Panc1 (cell line): ENCODE measurements at regions not wholly inside any gene's neighbourhood (a gene's known extent, or its start where the extent isn't known, plus 50 kb on each side); places are given as distances from the start of the nearest gene placed in this dataset.

Source experiments
- ATAC-seq: fragments of 200-7000 bp; cut with Tn5 transposase; 2 replicates; pipeline ENCODE4 v1.9.1; 2020; ENCODE audit warnings: mild to moderate bottlenecking, moderate library complexity
- BruUV-seq: library from RNA; stranded (reverse); fragments of 400-500 nt; replicated peaks from 2 replicates; lab custom pipeline; 2021; lab: Mats Ljungman, UMichigan
- CTCF ChIA-PET: fragments of 300-600 bp; sonication (Branson Sonifier 250); formaldehyde crosslinking; loops from one replicate; lab custom pipeline; 2022; ENCODE audit warnings: antibody characterized with exemption; lab: Charles Lee
- POLR2A ChIA-PET: fragments of 300-600 bp; sonication (Branson Sonifier 250); formaldehyde crosslinking; loops from one replicate; lab custom pipeline; 2022; ENCODE audit warnings: antibody characterized with exemption; lab: Charles Lee
- DNase-seq: peaks from one replicate; pipeline ENCODE4 v3.0.0-alpha.2; 2010; ENCODE audit warnings: low read depth, low spot score
- H3K27ac ChIP-seq: 2 replicates; pipeline ENCODE4 v1.5.1; 2011; ENCODE audit warnings: mild to moderate bottlenecking, low read length, inconsistent platforms
- H3K27me3 ChIP-seq: fragments of 200-500 bp; sonication (Bioruptor generic); 2 replicates; pipeline ENCODE4 v1.6.0; 2014; ENCODE audit warnings: low read length, inconsistent platforms; ENCODE audit not compliant: control insufficient read depth, insufficient read depth
- H3K36me3 ChIP-seq: fragments of 200-500 bp; sonication (Bioruptor generic); 2 replicates; pipeline ENCODE4 v1.5.1; 2014; ENCODE audit warnings: inconsistent platforms, mild to moderate bottlenecking, low read length, moderate library complexity; ENCODE audit not compliant: control insufficient read depth, insufficient read depth
- H3K4me1 ChIP-seq: 2 replicates; pipeline ENCODE4 v1.5.1; 2011; ENCODE audit warnings: inconsistent platforms, mild to moderate bottlenecking, low read length, moderate library complexity; ENCODE audit not compliant: control insufficient read depth, insufficient read depth
- H3K4me3 ChIP-seq, 2 experiments: 2 replicates each; pipeline ENCODE4 v1.5.1; 2011 to 2012; ENCODE audit warnings: low read depth in 2 of 2, low read length in 2 of 2, mild to moderate bottlenecking in 2 of 2, inconsistent platforms in 1 of 2, moderate library complexity in 1 of 2
- H3K9me3 ChIP-seq: fragments of 200-500 bp; sonication (Bioruptor generic); 2 replicates; pipeline ENCODE4 v1.5.1; 2014; ENCODE audit warnings: low read depth, mild to moderate bottlenecking, inconsistent platforms, low read length, moderate library complexity; ENCODE audit not compliant: control insufficient read depth, insufficient read depth
- POLR2AphosphoS5 ChIP-seq: IDR thresholded peaks from 2 replicates; pipeline ENCODE4 v1.6.1; 2012; ENCODE audit warnings: mild to moderate bottlenecking, low read depth, low read length, moderate library complexity
- SIN3A ChIP-seq: IDR thresholded peaks from 2 replicates; pipeline ENCODE4 v1.6.1; 2012; ENCODE audit warnings: low read depth, mild to moderate bottlenecking, low read length, moderate library complexity, borderline replicate concordance; ENCODE audit not compliant: insufficient read depth
- TCF7L2 ChIP-seq: IDR thresholded peaks from 2 replicates; pipeline ENCODE4 v1.6.1; 2011; ENCODE audit warnings: mild to moderate bottlenecking, low read depth, low read length, inconsistent platforms
- in situ Hi-C: cut with HindIII; loops from 2 replicates; pipeline ENCODE4 v1.10.0; 2016; ENCODE audit warnings: low sequenced_read_pairs, low pct_unique_long_range_greater_than_20kb
- intact Hi-C: fragments of 100-400 bp; cut with micrococcal nuclease; formaldehyde crosslinking; loops from one replicate; pipeline ENCODE4 v1.10.0; 2022; ENCODE audit not compliant: unreplicated experiment
- TF ChIP-seq, protein P1 (sequence below), 2 experiments: IDR thresholded peaks; 2 replicates each; pipeline ENCODE4 v1.6.1; 2011 to 2012; ENCODE audit warnings: low read depth in 2 of 2, control low read depth in 1 of 2, low read length in 1 of 2, mild to moderate bottlenecking in 1 of 2, moderate library complexity in 1 of 2; ENCODE audit not compliant: insufficient read depth in 1 of 2
- TF ChIP-seq, protein P2 (sequence below): fragments of 450-650 bp; IDR thresholded peaks from 2 replicates; pipeline ENCODE4 v1.5.1; 2017; ENCODE audit warnings: mild to moderate bottlenecking

DNA sequence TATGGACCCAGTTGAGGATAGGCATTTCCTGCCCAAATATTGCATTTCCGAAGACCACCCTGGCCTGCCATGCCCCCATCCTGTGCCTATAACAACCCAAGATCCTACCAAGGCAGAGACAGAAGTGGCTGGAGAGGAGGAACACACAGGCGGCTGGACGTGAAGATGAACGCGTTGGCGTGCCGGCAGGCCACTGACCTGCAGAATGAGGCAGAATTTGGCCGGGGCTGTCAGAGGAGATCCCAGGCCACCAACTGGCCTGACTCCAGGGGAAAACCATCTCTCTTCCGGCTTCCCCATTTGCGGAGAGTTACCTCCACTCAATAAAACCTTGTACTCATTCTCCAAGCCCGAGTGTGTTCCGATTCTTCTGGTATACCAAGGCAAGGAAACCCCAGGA, 1507.5 kb downstream of the EFNA5 start:
- ChIA-PET POLR2A (no interaction called here), CTCF (no interaction called here)
- TF ChIP-seq SIN3A (no peak), POLR2AphosphoS5 (no peak), TCF7L2 (no peak)
- TF ChIP-seq, protein P1, sequence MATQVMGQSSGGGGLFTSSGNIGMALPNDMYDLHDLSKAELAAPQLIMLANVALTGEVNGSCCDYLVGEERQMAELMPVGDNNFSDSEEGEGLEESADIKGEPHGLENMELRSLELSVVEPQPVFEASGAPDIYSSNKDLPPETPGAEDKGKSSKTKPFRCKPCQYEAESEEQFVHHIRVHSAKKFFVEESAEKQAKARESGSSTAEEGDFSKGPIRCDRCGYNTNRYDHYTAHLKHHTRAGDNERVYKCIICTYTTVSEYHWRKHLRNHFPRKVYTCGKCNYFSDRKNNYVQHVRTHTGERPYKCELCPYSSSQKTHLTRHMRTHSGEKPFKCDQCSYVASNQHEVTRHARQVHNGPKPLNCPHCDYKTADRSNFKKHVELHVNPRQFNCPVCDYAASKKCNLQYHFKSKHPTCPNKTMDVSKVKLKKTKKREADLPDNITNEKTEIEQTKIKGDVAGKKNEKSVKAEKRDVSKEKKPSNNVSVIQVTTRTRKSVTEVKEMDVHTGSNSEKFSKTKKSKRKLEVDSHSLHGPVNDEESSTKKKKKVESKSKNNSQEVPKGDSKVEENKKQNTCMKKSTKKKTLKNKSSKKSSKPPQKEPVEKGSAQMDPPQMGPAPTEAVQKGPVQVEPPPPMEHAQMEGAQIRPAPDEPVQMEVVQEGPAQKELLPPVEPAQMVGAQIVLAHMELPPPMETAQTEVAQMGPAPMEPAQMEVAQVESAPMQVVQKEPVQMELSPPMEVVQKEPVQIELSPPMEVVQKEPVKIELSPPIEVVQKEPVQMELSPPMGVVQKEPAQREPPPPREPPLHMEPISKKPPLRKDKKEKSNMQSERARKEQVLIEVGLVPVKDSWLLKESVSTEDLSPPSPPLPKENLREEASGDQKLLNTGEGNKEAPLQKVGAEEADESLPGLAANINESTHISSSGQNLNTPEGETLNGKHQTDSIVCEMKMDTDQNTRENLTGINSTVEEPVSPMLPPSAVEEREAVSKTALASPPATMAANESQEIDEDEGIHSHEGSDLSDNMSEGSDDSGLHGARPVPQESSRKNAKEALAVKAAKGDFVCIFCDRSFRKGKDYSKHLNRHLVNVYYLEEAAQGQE (IDR thresholded peaks at IDR 0.05; ENCODE audit: insufficient read depth in 1 of 2, low read depth in 2 of 2, low read length in 1 of 2), result no peak
- TF ChIP-seq, protein P2, sequence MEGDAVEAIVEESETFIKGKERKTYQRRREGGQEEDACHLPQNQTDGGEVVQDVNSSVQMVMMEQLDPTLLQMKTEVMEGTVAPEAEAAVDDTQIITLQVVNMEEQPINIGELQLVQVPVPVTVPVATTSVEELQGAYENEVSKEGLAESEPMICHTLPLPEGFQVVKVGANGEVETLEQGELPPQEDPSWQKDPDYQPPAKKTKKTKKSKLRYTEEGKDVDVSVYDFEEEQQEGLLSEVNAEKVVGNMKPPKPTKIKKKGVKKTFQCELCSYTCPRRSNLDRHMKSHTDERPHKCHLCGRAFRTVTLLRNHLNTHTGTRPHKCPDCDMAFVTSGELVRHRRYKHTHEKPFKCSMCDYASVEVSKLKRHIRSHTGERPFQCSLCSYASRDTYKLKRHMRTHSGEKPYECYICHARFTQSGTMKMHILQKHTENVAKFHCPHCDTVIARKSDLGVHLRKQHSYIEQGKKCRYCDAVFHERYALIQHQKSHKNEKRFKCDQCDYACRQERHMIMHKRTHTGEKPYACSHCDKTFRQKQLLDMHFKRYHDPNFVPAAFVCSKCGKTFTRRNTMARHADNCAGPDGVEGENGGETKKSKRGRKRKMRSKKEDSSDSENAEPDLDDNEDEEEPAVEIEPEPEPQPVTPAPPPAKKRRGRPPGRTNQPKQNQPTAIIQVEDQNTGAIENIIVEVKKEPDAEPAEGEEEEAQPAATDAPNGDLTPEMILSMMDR, result no peak
- H3K27ac ChIP-seq, result no peak overlapping the region
- no peaks in the 10 kb centered on the region for H3K27me3 ChIP-seq
- ATAC-seq (no peak), DNase-seq (no peak)
- in situ Hi-C loops, result no loop called here
- no peak overlapping the region for H3K4me3 ChIP-seq
- intact Hi-C loops, result no loop called here
- H3K4me1 ChIP-seq, result no peaks in the 10 kb centered on the region; the same call in 1 of the 2 replicates
- no peaks in the 10 kb centered on the region for H3K36me3 ChIP-seq
- H3K9me3 ChIP-seq, result no peaks in the 10 kb centered on the region
- BruUV-seq, result no TSS peak

DNA sequence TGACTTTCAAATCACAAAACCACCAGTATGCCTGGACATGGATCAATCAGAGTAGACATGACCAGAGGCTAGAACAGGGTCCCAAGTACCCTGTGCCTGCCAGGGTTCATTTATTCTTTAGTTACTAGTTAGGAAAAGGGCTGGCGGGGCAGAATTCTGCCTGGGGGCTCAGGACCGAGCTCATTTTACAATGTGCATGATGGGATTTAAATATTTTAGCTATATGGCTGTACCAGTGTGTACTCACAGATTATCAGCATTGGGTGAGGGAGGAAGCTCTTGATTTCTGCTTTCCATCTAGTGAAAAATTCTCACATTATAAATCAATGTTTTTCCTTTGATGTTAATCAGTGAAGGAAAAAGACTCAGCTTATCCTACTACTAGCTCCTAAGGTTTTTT, 1511.1 kb downstream of the EFNA5 start:
- ChIA-PET CTCF (no interaction called here), POLR2A (no interaction called here)
- no peaks in the 10 kb centered on the region; the same call in 1 of the 2 replicates for H3K4me1 ChIP-seq
- BruUV-seq, result no TSS peak
- no peaks in the 10 kb centered on the region for H3K27me3 ChIP-seq
- H3K27ac ChIP-seq, result no peak overlapping the region
- intact Hi-C loops (no loop called here), in situ Hi-C loops (no loop called here)
- ATAC-seq, result peak; percentile 66
- H3K4me3 ChIP-seq, result no peak overlapping the region
- no peak for DNase-seq
- H3K9me3 ChIP-seq, result no peaks in the 10 kb centered on the region
- no peaks in the 10 kb centered on the region for H3K36me3 ChIP-seq
- TF ChIP-seq TCF7L2 (peak; percentile 86), SIN3A (no peak), POLR2AphosphoS5 (no peak)
- TF ChIP-seq, protein P2, result no peak
- TF ChIP-seq, protein P1 (IDR thresholded peaks at IDR 0.05; ENCODE audit: insufficient read depth in 1 of 2, low read depth in 2 of 2, low read length in 1 of 2), result no peak
